ENCODE measurements at regions not wholly inside any gene's neighbourhood (a gene's known extent, or its start where the extent isn't known, plus 50 kb on each side); places are given as distances from the start of the nearest gene placed in this dataset.

GRCh38 chr2:39510140-39510539, 73.1 kb upstream of the MAP4K3 start:
- Histone ChIP-seq H3K9me3 (replicated peaks in 1 of 2; ENCODE audit: control insufficient read depth in 2 of 2, insufficient read depth in 1 of 2, low read depth in 1 of 2, low read length in 2 of 2) (no peaks in the 10 kb centered on the region), H3K79me1 (ENCODE audit: low read depth, low read length) (no peaks in the 10 kb centered on the region), H2BK120ac (ENCODE audit: low read depth, low read length) (no peak overlapping the region), H3K18ac (ENCODE audit: low read length) (no peak overlapping the region), H3K4me1 (ENCODE audit: control insufficient read depth in 2 of 2, insufficient read depth in 1 of 2, low read depth in 1 of 2, low read length in 2 of 2) (peaks cover 13 to 39% of the 10 kb centered on the region in 2 donors), H4K91ac (ENCODE audit: low read depth, low read length, poor library complexity) (no peak overlapping the region), H3K27me3 (ENCODE audit: control insufficient read depth in 3 of 3, insufficient read depth in 3 of 3, low read depth in 1 of 3, low read length in 3 of 3) (no peaks in the 10 kb centered on the region), H3K27ac (replicated peaks; ENCODE audit: low read length) (no peak overlapping the region), H2AFZ (ENCODE audit: low read length) (no peak overlapping the region), H4K8ac (ENCODE audit: low read depth, low read length) (no peak overlapping the region), H3K4me3 (ENCODE audit: low read length in 2 of 2) (no peak overlapping the region), H3K36me3 (replicated peaks in 1 of 2; ENCODE audit: control insufficient read depth in 2 of 2, insufficient read depth in 2 of 2, low read length in 2 of 2) (no peaks in the 10 kb centered on the region), H2BK12ac (ENCODE audit: low read length) (no peak overlapping the region), H2BK5ac (ENCODE audit: low read length) (no peak overlapping the region), H3K9ac (ENCODE audit: low read depth, low read length, poor library complexity) (no peak overlapping the region), H2AK5ac (ENCODE audit: low read depth, low read length) (no peak overlapping the region), H2BK15ac (ENCODE audit: low read length) (no peak overlapping the region), H3K4me2 (ENCODE audit: insufficient read depth, low read length, poor library complexity, severe bottlenecking) (no peak overlapping the region), H3K4ac (ENCODE audit: low read length) (no peak overlapping the region), H3K23ac (ENCODE audit: low read depth, low read length, poor library complexity) (no peak overlapping the region), H3K14ac (ENCODE audit: low read length) (no peak overlapping the region)
- no peak for DNase-seq (ENCODE audit: low spot score)
- no CpG with 5 or more reads among the region's 5 CpGs for WGBS, 2 donors (ENCODE audit: extremely low coverage in 2 of 2, insufficient read length in 2 of 2, insufficient replicate concordance in 1 of 2)

- Histone ChIP-seq H3K4me1 (ENCODE audit: control insufficient read depth in 2 of 2, insufficient read depth in 1 of 2, low read depth in 1 of 2, low read length in 2 of 2) (peaks cover 20 to 50% of the 10 kb centered on the region in 2 donors), H3K9me3 (replicated peaks in 1 of 2; ENCODE audit: control insufficient read depth in 2 of 2, insufficient read depth in 1 of 2, low read depth in 1 of 2, low read length in 2 of 2) (no peaks in the 10 kb centered on the region), H3K14ac (ENCODE audit: low read length) (no peak overlapping the region), H3K27ac (replicated peaks; ENCODE audit: low read length) (no peak overlapping the region), H2AK5ac (ENCODE audit: low read depth, low read length) (peak overlapping the region; percentile 60), H3K23ac (ENCODE audit: low read depth, low read length, poor library complexity) (no peak overlapping the region), H3K79me1 (ENCODE audit: low read depth, low read length) (no peaks in the 10 kb centered on the region), H3K4me2 (ENCODE audit: insufficient read depth, low read length, poor library complexity, severe bottlenecking) (no peak overlapping the region), H3K9ac (ENCODE audit: low read depth, low read length, poor library complexity) (no peak overlapping the region), H3K36me3 (replicated peaks in 1 of 2; ENCODE audit: control insufficient read depth in 2 of 2, insufficient read depth in 2 of 2, low read length in 2 of 2) (no peaks in the 10 kb centered on the region), H2BK12ac (ENCODE audit: low read length) (no peak overlapping the region), H3K18ac (ENCODE audit: low read length) (peak overlapping the region; percentile 31), H3K4me3 (ENCODE audit: low read length in 2 of 2) (no peak overlapping the region), H4K8ac (ENCODE audit: low read depth, low read length) (no peak overlapping the region), H3K4ac (ENCODE audit: low read length) (no peak overlapping the region), H2AFZ (ENCODE audit: low read length) (no peak overlapping the region), H2BK15ac (ENCODE audit: low read length) (no peak overlapping the region), H3K27me3 (ENCODE audit: control insufficient read depth in 3 of 3, insufficient read depth in 3 of 3, low read depth in 1 of 3, low read length in 3 of 3) (no peaks in the 10 kb centered on the region), H4K91ac (ENCODE audit: low read depth, low read length, poor library complexity) (no peak overlapping the region), H2BK5ac (ENCODE audit: low read length) (no peak overlapping the region), H2BK120ac (ENCODE audit: low read depth, low read length) (no peak overlapping the region)
- no CpG with 5 or more reads among the region's 4 CpGs for WGBS, 2 donors (ENCODE audit: extremely low coverage in 2 of 2, insufficient read length in 2 of 2, insufficient replicate concordance in 1 of 2)
- no peak for DNase-seq (ENCODE audit: low spot score)
These were observed 74.1 kb upstream of the MAP4K3 start for GRCh38 chr2:39511219-39511604.

GRCh38 chr2:39511605-39512433, 74.7 kb upstream of the MAP4K3 start:
- no peak overlapping the region for H2AFZ ChIP-seq (ENCODE audit: low read length)
- H3K36me3 ChIP-seq (replicated peaks in 1 of 2; ENCODE audit: control insufficient read depth in 2 of 2, insufficient read depth in 2 of 2, low read length in 2 of 2): no peaks in the 10 kb centered on the region
- H3K18ac ChIP-seq (ENCODE audit: low read length): peak overlapping the region; percentile 31
- H3K4me2 ChIP-seq (ENCODE audit: insufficient read depth, low read length, poor library complexity, severe bottlenecking): no peak overlapping the region
- peak; percentile 50 for DNase-seq (ENCODE audit: low spot score)
- no peak overlapping the region for H3K23ac ChIP-seq (ENCODE audit: low read depth, low read length, poor library complexity)
- no peak overlapping the region for H3K9ac ChIP-seq (ENCODE audit: low read depth, low read length, poor library complexity)
- H2BK12ac ChIP-seq (ENCODE audit: low read length): no peak overlapping the region
- no CpG with 5 or more reads among the region's 3 CpGs for WGBS, 2 donors (ENCODE audit: extremely low coverage in 2 of 2, insufficient read length in 2 of 2, insufficient replicate concordance in 1 of 2)
- H4K91ac ChIP-seq (ENCODE audit: low read depth, low read length, poor library complexity): no peak overlapping the region
- no peak overlapping the region for H2BK15ac ChIP-seq (ENCODE audit: low read length)
- H3K27ac ChIP-seq (replicated peaks; ENCODE audit: low read length): no peak overlapping the region
- H2BK120ac ChIP-seq (ENCODE audit: low read depth, low read length): no peak overlapping the region
- H3K4me3 ChIP-seq (ENCODE audit: low read length in 2 of 2): no peak overlapping the region
- no peak overlapping the region for H3K4ac ChIP-seq (ENCODE audit: low read length)
- peaks cover 23 to 56% of the 10 kb centered on the region in 2 donors for H3K4me1 ChIP-seq (ENCODE audit: control insufficient read depth in 2 of 2, insufficient read depth in 1 of 2, low read depth in 1 of 2, low read length in 2 of 2)
- H3K9me3 ChIP-seq (replicated peaks in 1 of 2; ENCODE audit: control insufficient read depth in 2 of 2, insufficient read depth in 1 of 2, low read depth in 1 of 2, low read length in 2 of 2): no peaks in the 10 kb centered on the region
- no peak overlapping the region for H4K8ac ChIP-seq (ENCODE audit: low read depth, low read length)
- no peak overlapping the region for H2BK5ac ChIP-seq (ENCODE audit: low read length)
- no peak overlapping the region for H3K14ac ChIP-seq (ENCODE audit: low read length)
- no peaks in the 10 kb centered on the region for H3K79me1 ChIP-seq (ENCODE audit: low read depth, low read length)
- no peaks in the 10 kb centered on the region for H3K27me3 ChIP-seq (ENCODE audit: control insufficient read depth in 3 of 3, insufficient read depth in 3 of 3, low read depth in 1 of 3, low read length in 3 of 3)
- peak overlapping the region; percentile 60 for H2AK5ac ChIP-seq (ENCODE audit: low read depth, low read length)

DNA sequence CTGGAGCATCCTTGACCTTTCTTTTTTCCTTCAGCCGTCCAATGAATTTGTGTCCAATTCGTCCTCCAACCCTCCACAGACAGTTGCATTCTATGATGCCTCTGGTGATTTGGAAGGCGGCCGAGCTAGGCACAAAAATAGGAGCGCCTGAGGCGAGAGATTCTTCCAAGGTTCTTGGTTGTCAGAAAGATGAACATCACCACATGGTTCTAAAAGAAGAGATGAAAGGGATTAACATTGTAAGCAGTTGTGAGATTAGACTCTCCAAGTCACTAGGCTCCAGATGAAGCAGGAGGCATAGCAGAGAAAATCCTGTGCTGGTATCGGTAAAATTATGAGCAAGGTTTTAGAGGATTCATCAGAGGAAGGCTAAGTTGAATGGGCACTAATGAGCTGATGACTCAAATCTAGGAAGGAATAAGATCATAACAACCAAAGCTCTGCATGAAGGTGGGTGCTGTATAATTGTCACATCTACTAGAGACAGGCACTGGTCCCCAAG, 75.4 kb upstream of the MAP4K3 start:
- H2AFZ ChIP-seq (ENCODE audit: low read length): no peak overlapping the region
- H2BK15ac ChIP-seq (ENCODE audit: low read length): no peak overlapping the region
- no peak overlapping the region for H3K27ac ChIP-seq (replicated peaks; ENCODE audit: low read length)
- no peak overlapping the region for H3K14ac ChIP-seq (ENCODE audit: low read length)
- H3K79me1 ChIP-seq (ENCODE audit: low read depth, low read length): no peaks in the 10 kb centered on the region
- no peak overlapping the region for H4K91ac ChIP-seq (ENCODE audit: low read depth, low read length, poor library complexity)
- no peaks in the 10 kb centered on the region for H3K9me3 ChIP-seq (replicated peaks in 1 of 2; ENCODE audit: control insufficient read depth in 2 of 2, insufficient read depth in 1 of 2, low read depth in 1 of 2, low read length in 2 of 2)
- DNase-seq (ENCODE audit: low spot score): no peak
- no peak overlapping the region for H3K4me3 ChIP-seq (ENCODE audit: low read length in 2 of 2)
- peaks cover 23 to 62% of the 10 kb centered on the region in 2 donors for H3K4me1 ChIP-seq (ENCODE audit: control insufficient read depth in 2 of 2, insufficient read depth in 1 of 2, low read depth in 1 of 2, low read length in 2 of 2)
- no peak overlapping the region for H3K4me2 ChIP-seq (ENCODE audit: insufficient read depth, low read length, poor library complexity, severe bottlenecking)
- no peak overlapping the region for H2AK5ac ChIP-seq (ENCODE audit: low read depth, low read length)
- no peak overlapping the region for H3K4ac ChIP-seq (ENCODE audit: low read length)
- H3K23ac ChIP-seq (ENCODE audit: low read depth, low read length, poor library complexity): no peak overlapping the region
- no peak overlapping the region for H2BK120ac ChIP-seq (ENCODE audit: low read depth, low read length)
- H3K27me3 ChIP-seq (ENCODE audit: control insufficient read depth in 3 of 3, insufficient read depth in 3 of 3, low read depth in 1 of 3, low read length in 3 of 3): no peaks in the 10 kb centered on the region
- no peak overlapping the region for H4K8ac ChIP-seq (ENCODE audit: low read depth, low read length)
- no CpG with 5 or more reads among the region's 7 CpGs for WGBS, 2 donors (ENCODE audit: extremely low coverage in 2 of 2, insufficient read length in 2 of 2, insufficient replicate concordance in 1 of 2)
- no peak overlapping the region for H3K9ac ChIP-seq (ENCODE audit: low read depth, low read length, poor library complexity)
- no peaks in the 10 kb centered on the region for H3K36me3 ChIP-seq (replicated peaks in 1 of 2; ENCODE audit: control insufficient read depth in 2 of 2, insufficient read depth in 2 of 2, low read length in 2 of 2)
- H3K18ac ChIP-seq (ENCODE audit: low read length): no peak overlapping the region
- no peak overlapping the region for H2BK12ac ChIP-seq (ENCODE audit: low read length)
- H2BK5ac ChIP-seq (ENCODE audit: low read length): no peak overlapping the region
